Stomach (tissue), 8 donors: ENCODE measurements at regions not wholly inside any gene's neighbourhood (a gene's known extent, or its start where the extent isn't known, plus 50 kb on each side); places are given as distances from the start of the nearest gene placed in this dataset.
"Not testable (repeated sequence)": the region's sequence is repeated elsewhere in the genome, so short reads cannot be mapped to it uniquely, and the experiment has no call there.

ENCODE experiments used
- DNase-seq, 2 donors: peaks; one replicate each; pipeline versions ENCODE4 v3.0.0 to v3.0.0-alpha.2; 2013 to 2019
- H3K27ac ChIP-seq, 5 donors: fragments of 200-600 bp in 4 of 5; sonication (generic) in 4 of 5; one replicate each; pipeline ENCODE4 v1.5.1; 2013 to 2019; ENCODE audit warnings: mild to moderate bottlenecking in 1 of 5, moderate library complexity in 1 of 5
- H3K27me3 ChIP-seq, 3 donors: fragments of 200-600 bp; sonication (generic); one replicate each; pipeline ENCODE4 v1.5.1; 2017 to 2019; ENCODE audit warnings: mixed run types in 1 of 3
- H3K36me3 ChIP-seq, 4 donors: fragments of 200-600 bp; sonication (generic); 1 replicate in 3 of 4; 2 replicates in 1 of 4; pipeline ENCODE4 v1.5.1; 2016 to 2019
- H3K4me1 ChIP-seq, 4 donors: fragments of 200-600 bp; sonication (generic); one replicate each; pipeline ENCODE4 v1.5.1; 2016 to 2019
- H3K4me3 ChIP-seq, 4 donors: fragments of 200-600 bp; sonication (generic) in 3 of 4; one replicate each; pipeline ENCODE4 v1.5.1; 2016 to 2019; ENCODE audit warnings: mild to moderate bottlenecking in 1 of 4
- H3K9me3 ChIP-seq, 4 donors: fragments of 200-600 bp; sonication (generic); one replicate each; pipeline ENCODE4 v1.5.1; 2016 to 2019
- CTCF ChIP-seq, 7 experiments: fragments of 450-650 bp in 4 of 7; fragments of 200-600 bp in 3 of 7; sonication (generic) in 3 of 7; IDR thresholded peaks; one replicate each; pipeline ENCODE4 v1.5.1; 2016 to 2019; ENCODE audit warnings: antibody characterized with exemption in 7 of 7, control low read depth in 2 of 7, mild to moderate bottlenecking in 1 of 7
- EP300 ChIP-seq: sonication (generic); formaldehyde crosslinking; IDR thresholded peaks from one replicate; pipeline ENCODE4 v1.6.1; 2017; ENCODE audit warnings: antibody characterized with exemption
- POLR2A ChIP-seq, 4 donors: fragments of 450-650 bp; IDR thresholded peaks; one replicate each; pipeline ENCODE4 v1.6.1; 2016; ENCODE audit warnings: antibody characterized with exemption in 4 of 4, control low read depth in 2 of 4, mild to moderate bottlenecking in 1 of 4, moderate library complexity in 1 of 4
- POLR2AphosphoS5 ChIP-seq, 3 donors: sonication (generic); formaldehyde crosslinking; IDR thresholded peaks; one replicate each; pipeline ENCODE4 v1.6.1; 2016; ENCODE audit warnings: antibody characterized with exemption in 3 of 3
- WGBS, 5 donors: extraction: QIAGEN DNeasy Blood & Tissue Kit in 3 of 5; methylation state at CpG; one replicate each; pipeline versions ENCODE4 v1.1.5 to v1.1.7; 2013 to 2018; 5-methylcytosine and 5-hydroxymethylcytosine counted together
- intact Hi-C: fragments of 100-400 bp; cut with DNase I; formaldehyde crosslinking; loops from one replicate; pipeline ENCODE4 v1.15.1; 2023; ENCODE audit warnings: low total_unique reads
- donor health status: healthy with polysubstance abuse.
- donor health status: Bipolar disorder and iron deficiency.
- donor health status: healthy.

- intact Hi-C loops, H3K4me3 ChIP-seq, H3K27me3 ChIP-seq, H3K36me3 ChIP-seq, H3K27ac ChIP-seq, H3K4me1 ChIP-seq, H3K9me3 ChIP-seq: not testable (repeated sequence)
- DNase-seq: peak in 1 of 2 donors; percentile 7
- 54 to 71% (median 63%) methylated on average over 2 of the region's 2 CpGs; no CpG with 5 or more reads in 2 of the 5 donors for WGBS, 5 donors
These were observed 693.1 kb downstream of the CDY1 start for GRCh38 chrY:26315065-26315464.

GRCh38 chrY:26319488-26320202, 697.7 kb downstream of the CDY1 start:
- H3K4me3 ChIP-seq, H3K9me3 ChIP-seq, H3K27ac ChIP-seq, H3K27me3 ChIP-seq, intact Hi-C loops, H3K36me3 ChIP-seq, DNase-seq, H3K4me1 ChIP-seq: not testable (repeated sequence)
- WGBS, 5 donors: 0 to 38% (median 31%) methylated on average over 1 to 2 of the region's 2 CpGs; no CpG with 5 or more reads in 1 of the 5 donors

- H3K36me3 ChIP-seq, H3K4me1 ChIP-seq, H3K9me3 ChIP-seq, H3K27ac ChIP-seq, DNase-seq, intact Hi-C loops, H3K27me3 ChIP-seq, H3K4me3 ChIP-seq: not testable (repeated sequence)
- WGBS, 5 donors: 17 to 22% (median 17%) methylated on average over 1 of the region's 1 CpG; no CpG with 5 or more reads in 2 of the 5 donors
These were observed 700.8 kb downstream of the CDY1 start for GRCh38 chrY:26322756-26323155.

- H3K4me3 ChIP-seq, H3K27me3 ChIP-seq, H3K9me3 ChIP-seq, H3K4me1 ChIP-seq, H3K27ac ChIP-seq, H3K36me3 ChIP-seq, intact Hi-C loops, DNase-seq: not testable (repeated sequence)
These were observed 731.0 kb downstream of the CDY1 start for GRCh38 chrY:26352931-26353330.

- Histone ChIP-seq H3K4me3 (no peak overlapping the region), H3K4me1 (no peaks in the 10 kb centered on the region), H3K27ac (no peak overlapping the region), H3K9me3 (no peaks in the 10 kb centered on the region), H3K27me3 (no peaks in the 10 kb centered on the region), H3K36me3 (no peaks in the 10 kb centered on the region)
- DNase-seq: no peak
- WGBS, 5 donors: 82 to 100% (median 90%) methylated on average over 1 of the region's 1 CpG; no CpG with 5 or more reads in 2 of the 5 donors
- TF ChIP-seq POLR2AphosphoS5 (IDR thresholded peaks at IDR 0.05) (no peak), CTCF (IDR thresholded peaks at IDR 0.05) (no peak), POLR2A (IDR thresholded peaks at IDR 0.05) (no peak), EP300 (no peak)
- intact Hi-C loops: no loop called here
These were observed 732.3 kb downstream of the CDY1 start for GRCh38 chrY:26354191-26354590.

- H3K4me1 ChIP-seq, H3K27me3 ChIP-seq, H3K27ac ChIP-seq, H3K36me3 ChIP-seq, H3K9me3 ChIP-seq, H3K4me3 ChIP-seq, intact Hi-C loops, DNase-seq: not testable (repeated sequence)
- 42 to 62% (median 53%) methylated on average over 5 of the region's 5 CpGs; no CpG with 5 or more reads in 2 of the 5 donors for WGBS, 5 donors
These were observed 738.0 kb downstream of the CDY1 start for GRCh38 chrY:26359869-26360268.

GRCh38 chrY:26360472-26360871, 738.6 kb downstream of the CDY1 start:
- not testable (repeated sequence) for H3K27me3 ChIP-seq

GRCh38 chrY:26363442-26363841, 741.5 kb downstream of the CDY1 start:
- H3K36me3 ChIP-seq, DNase-seq, H3K27ac ChIP-seq, H3K27me3 ChIP-seq, H3K9me3 ChIP-seq, H3K4me1 ChIP-seq, intact Hi-C loops, H3K4me3 ChIP-seq: not testable (repeated sequence)
- 86 to 94% (median 90%) methylated on average over 1 to 2 of the region's 2 CpGs; no CpG with 5 or more reads in 2 of the 5 donors for WGBS, 5 donors

More at GRCh38 chrY:26360472-26360871, 738.6 kb downstream of the CDY1 start:
- H3K4me1 ChIP-seq, DNase-seq, H3K9me3 ChIP-seq, H3K4me3 ChIP-seq, intact Hi-C loops, H3K36me3 ChIP-seq, H3K27ac ChIP-seq: not testable (repeated sequence)
- WGBS, 5 donors: 86 to 100% (median 92%) methylated on average over 1 of the region's 1 CpG; no CpG with 5 or more reads in 2 of the 5 donors

- H3K27me3 ChIP-seq, DNase-seq, H3K4me1 ChIP-seq, intact Hi-C loops, H3K36me3 ChIP-seq, H3K4me3 ChIP-seq, H3K27ac ChIP-seq, H3K9me3 ChIP-seq: not testable (repeated sequence)
- 51 to 65% (median 65%) methylated on average over 4 to 6 of the region's 6 CpGs; no CpG with 5 or more reads in 2 of the 5 donors for WGBS, 5 donors
These were observed 744.2 kb downstream of the CDY1 start for GRCh38 chrY:26366091-26366490.

- H3K27ac ChIP-seq, DNase-seq, H3K4me3 ChIP-seq, H3K36me3 ChIP-seq, H3K27me3 ChIP-seq, H3K4me1 ChIP-seq, H3K9me3 ChIP-seq, intact Hi-C loops: not testable (repeated sequence)
- 13 to 19% (median 17%) methylated on average over 1 of the region's 1 CpG; no CpG with 5 or more reads in 2 of the 5 donors for WGBS, 5 donors
These were observed 750.6 kb downstream of the CDY1 start for GRCh38 chrY:26372480-26372879.
